ENCODE measurements at regions not wholly inside any gene's neighbourhood (a gene's known extent, or its start where the extent isn't known, plus 50 kb on each side); places are given as distances from the start of the nearest gene placed in this dataset.

GRCh38 chr7:19480383-19480782 is 228.5 kb downstream of the POLR1F start:
- DNase-seq (peak in 1 of 4 donors; percentile 17), ATAC-seq (no peak)
- H3K4me1 ChIP-seq, result no peaks in the 10 kb centered on the region
- no peak overlapping the region for H3K4me3 ChIP-seq
- no peak overlapping the region for H3K27ac ChIP-seq
- intact Hi-C loops (cut with DNase I), result no loop called here
- no peaks in the 10 kb centered on the region for H3K36me3 ChIP-seq
- TF ChIP-seq, protein P1, sequence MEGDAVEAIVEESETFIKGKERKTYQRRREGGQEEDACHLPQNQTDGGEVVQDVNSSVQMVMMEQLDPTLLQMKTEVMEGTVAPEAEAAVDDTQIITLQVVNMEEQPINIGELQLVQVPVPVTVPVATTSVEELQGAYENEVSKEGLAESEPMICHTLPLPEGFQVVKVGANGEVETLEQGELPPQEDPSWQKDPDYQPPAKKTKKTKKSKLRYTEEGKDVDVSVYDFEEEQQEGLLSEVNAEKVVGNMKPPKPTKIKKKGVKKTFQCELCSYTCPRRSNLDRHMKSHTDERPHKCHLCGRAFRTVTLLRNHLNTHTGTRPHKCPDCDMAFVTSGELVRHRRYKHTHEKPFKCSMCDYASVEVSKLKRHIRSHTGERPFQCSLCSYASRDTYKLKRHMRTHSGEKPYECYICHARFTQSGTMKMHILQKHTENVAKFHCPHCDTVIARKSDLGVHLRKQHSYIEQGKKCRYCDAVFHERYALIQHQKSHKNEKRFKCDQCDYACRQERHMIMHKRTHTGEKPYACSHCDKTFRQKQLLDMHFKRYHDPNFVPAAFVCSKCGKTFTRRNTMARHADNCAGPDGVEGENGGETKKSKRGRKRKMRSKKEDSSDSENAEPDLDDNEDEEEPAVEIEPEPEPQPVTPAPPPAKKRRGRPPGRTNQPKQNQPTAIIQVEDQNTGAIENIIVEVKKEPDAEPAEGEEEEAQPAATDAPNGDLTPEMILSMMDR (IDR thresholded peaks at IDR 0.05), result no peak
- H3K9me3 ChIP-seq, result peaks cover 0 to 9% of the 10 kb centered on the region in 2 donors
- H3K27me3 ChIP-seq, result no peaks in the 10 kb centered on the region

DNA sequence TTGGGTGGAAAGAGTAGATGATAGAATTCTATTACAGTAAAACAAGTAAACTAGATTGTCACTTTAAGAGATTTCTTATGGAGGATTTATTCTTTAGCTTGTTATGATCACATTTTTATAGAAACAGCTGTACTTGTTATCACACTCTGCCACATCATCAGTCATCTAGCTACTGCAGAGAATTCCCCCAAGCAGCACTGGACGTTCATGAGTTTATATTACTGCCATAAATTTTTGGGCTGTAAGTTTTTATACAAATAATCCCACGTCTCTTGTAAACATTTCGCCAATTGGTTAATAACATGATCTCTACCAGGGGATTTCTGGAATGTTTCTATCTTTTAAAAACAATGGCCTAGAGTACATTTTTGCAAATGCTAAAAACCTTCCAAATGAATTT is 238.8 kb downstream of the POLR1F start:
- H3K4me1 ChIP-seq, result no peaks in the 10 kb centered on the region
- H3K27ac ChIP-seq, result no peak overlapping the region
- no peak overlapping the region for H3K4me3 ChIP-seq
- H3K9me3 ChIP-seq, result no peaks in the 10 kb centered on the region
- DNase-seq, result peak in 2 of 4 donors; percentile 8 to 20
- intact Hi-C loops (cut with DNase I), result no loop called here
- TF ChIP-seq, protein P1 (IDR thresholded peaks at IDR 0.05), result no peak
- H3K36me3 ChIP-seq, result no peaks in the 10 kb centered on the region
- ATAC-seq, result no peak
- H3K27me3 ChIP-seq, result no peaks in the 10 kb centered on the region

DNA sequence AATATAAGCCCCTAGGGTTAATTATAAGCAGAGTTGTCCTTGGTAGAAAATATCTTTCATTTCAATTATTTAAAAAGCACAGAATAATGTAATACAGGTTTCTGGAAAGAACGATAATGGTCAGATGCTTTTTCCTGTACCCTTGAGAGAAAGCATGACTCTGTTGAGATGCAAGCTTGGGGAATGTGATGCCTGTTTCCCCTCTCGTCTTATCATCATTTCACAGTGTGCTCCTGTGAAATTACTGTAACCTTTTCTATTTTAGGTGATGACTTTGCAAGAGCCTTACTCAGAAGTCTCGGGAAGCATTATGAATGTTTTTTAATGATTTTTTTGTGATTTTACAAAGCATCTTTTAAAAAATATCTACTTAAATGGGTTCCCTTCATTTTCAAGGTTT is 243.0 kb downstream of the POLR1F start:
- Histone ChIP-seq H3K27me3 (no peaks in the 10 kb centered on the region), H3K36me3 (no peaks in the 10 kb centered on the region), H3K4me3 (no peak overlapping the region), H3K9me3 (peaks cover 0 to 3% of the 10 kb centered on the region in 2 donors), H3K4me1 (no peaks in the 10 kb centered on the region), H3K27ac (no peak overlapping the region)
- DNase-seq, result no peak
- TF ChIP-seq, protein P1 (IDR thresholded peaks at IDR 0.05), result no peak
- intact Hi-C loops (cut with DNase I), result no loop called here
- no peak for ATAC-seq

DNA sequence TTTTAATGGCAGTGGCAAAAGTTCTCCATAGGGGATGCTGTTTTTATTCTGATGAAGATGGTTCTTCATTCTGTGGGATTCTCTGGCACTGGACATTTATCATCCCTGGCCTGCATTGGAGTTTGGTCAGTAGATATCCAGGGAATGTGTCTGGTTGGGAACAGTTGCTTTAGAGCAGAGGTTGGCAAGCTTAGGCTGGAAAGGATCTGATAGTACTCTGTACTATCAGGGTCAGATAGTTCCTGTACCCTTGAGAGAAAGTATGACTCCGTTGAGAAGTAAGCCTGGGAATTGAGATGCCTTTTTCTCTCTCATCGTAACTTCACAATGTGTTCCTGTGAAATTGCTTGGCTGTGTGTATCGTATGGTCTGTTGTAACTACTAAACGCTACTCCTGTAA is 244.1 kb downstream of the POLR1F start:
- ATAC-seq (no peak), DNase-seq (no peak)
- intact Hi-C loops (cut with DNase I), result no loop called here
- no peak overlapping the region for H3K4me3 ChIP-seq
- H3K4me1 ChIP-seq, result no peaks in the 10 kb centered on the region
- no peaks in the 10 kb centered on the region for H3K36me3 ChIP-seq
- no peaks in the 10 kb centered on the region for H3K27me3 ChIP-seq
- H3K9me3 ChIP-seq, result peaks cover 0 to 3% of the 10 kb centered on the region in 2 donors
- TF ChIP-seq, protein P1 (IDR thresholded peaks at IDR 0.05), result no peak
- no peak overlapping the region for H3K27ac ChIP-seq

DNA sequence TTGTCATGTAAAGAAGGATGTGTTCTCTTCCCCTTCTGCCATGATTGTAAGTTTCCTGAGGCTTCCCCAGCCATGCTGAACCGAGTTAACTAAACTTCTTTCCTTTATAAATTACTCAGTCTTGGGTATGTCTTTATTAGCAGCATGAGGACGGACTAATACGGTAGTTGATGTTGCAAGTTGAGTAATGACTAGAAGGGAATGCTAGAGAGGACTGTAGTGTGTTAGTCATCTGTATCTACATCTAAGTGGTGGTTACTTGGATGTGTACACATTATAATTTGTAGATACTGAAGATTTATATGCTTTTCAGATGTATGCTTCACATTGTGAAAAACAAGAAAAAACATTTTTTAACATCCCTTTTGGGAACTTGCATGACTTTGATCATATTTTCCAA is 244.6 kb downstream of the POLR1F start:
- no peak for ATAC-seq
- TF ChIP-seq, protein P1 (IDR thresholded peaks at IDR 0.05), result no peak
- H3K4me3 ChIP-seq, result no peak overlapping the region
- no peaks in the 10 kb centered on the region for H3K36me3 ChIP-seq
- intact Hi-C loops (cut with DNase I), result no loop called here
- DNase-seq, result no peak
- H3K4me1 ChIP-seq, result no peaks in the 10 kb centered on the region
- no peaks in the 10 kb centered on the region for H3K27me3 ChIP-seq
- peaks cover 0 to 3% of the 10 kb centered on the region in 2 donors for H3K9me3 ChIP-seq
- no peak overlapping the region for H3K27ac ChIP-seq

Data from left lung (tissue), 4 donors.